ENCODE measurements at regions not wholly inside any gene's neighbourhood (a gene's known extent, or its start where the extent isn't known, plus 50 kb on each side); places are given as distances from the start of the nearest gene placed in this dataset.

GRCh38 chr1:220958234-220958633 lies 79.0 kb downstream of the HLX start:
- no peak for TF ChIP-seq PPARA (CRISPR knock-in tag; IDR thresholded peaks at IDR 0.05; ENCODE audit: borderline replicate concordance)
- TF ChIP-seq OSR1 (CRISPR knock-in tag; IDR thresholded peaks at IDR 0.05), result no peak
- no peak for TF ChIP-seq SNAI2 (CRISPR knock-in tag; IDR thresholded peaks at IDR 0.05)
- no peak for TF ChIP-seq BACH2 (CRISPR knock-in tag; IDR thresholded peaks at IDR 0.05; ENCODE audit: borderline replicate concordance)
- no peak for TF ChIP-seq RARB (CRISPR knock-in tag; IDR thresholded peaks at IDR 0.05)
- no peak for TF ChIP-seq POU6F1 (CRISPR knock-in tag; IDR thresholded peaks at IDR 0.05; ENCODE audit: borderline replicate concordance, low read depth)
- no peak for TF ChIP-seq CREB5 (CRISPR knock-in tag; IDR thresholded peaks at IDR 0.05; ENCODE audit: low read depth)
- no peak for TF ChIP-seq ZC3H10 (CRISPR knock-in tag; IDR thresholded peaks at IDR 0.05)
- no peak for TF ChIP-seq GLIS3 (CRISPR knock-in tag; IDR thresholded peaks at IDR 0.05)
- no peak for TF ChIP-seq ZNF8 (CRISPR knock-in tag; IDR thresholded peaks at IDR 0.05)
- no peak for ATAC-seq

GRCh38 chr1:220962031-220962751 lies 82.9 kb downstream of the HLX start:
- peak; percentile 51; the same call in 1 of the 2 replicates for TF ChIP-seq ZC3H10 (CRISPR knock-in tag; IDR thresholded peaks at IDR 0.05)
- peak; percentile 29; the same call in 1 of the 2 replicates for TF ChIP-seq TOX (CRISPR knock-in tag; IDR thresholded peaks at IDR 0.05; ENCODE audit: borderline replicate concordance)
- TF ChIP-seq OSR1 (CRISPR knock-in tag; IDR thresholded peaks at IDR 0.05), result 0 out of 2 replicates have a peak, but pooled peaks have one; percentile 12
- no peak for TF ChIP-seq ZNF8 (CRISPR knock-in tag; IDR thresholded peaks at IDR 0.05)
- ATAC-seq, result peak; percentile 71

GRCh38 chr1:220966041-220966440 lies 86.8 kb downstream of the HLX start:
- no peak for TF ChIP-seq ZFP3 (CRISPR knock-in tag; IDR thresholded peaks at IDR 0.05)
- TF ChIP-seq TSHZ2 (CRISPR knock-in tag; IDR thresholded peaks at IDR 0.05), result no peak
- no peak for TF ChIP-seq RARB (CRISPR knock-in tag; IDR thresholded peaks at IDR 0.05)
- no peak for TF ChIP-seq TCF4 (CRISPR knock-in tag; IDR thresholded peaks at IDR 0.05; ENCODE audit: borderline replicate concordance)
- no peak for TF ChIP-seq PPARA (CRISPR knock-in tag; IDR thresholded peaks at IDR 0.05; ENCODE audit: borderline replicate concordance)
- no peak for TF ChIP-seq CSDC2 (CRISPR knock-in tag; IDR thresholded peaks at IDR 0.05)
- TF ChIP-seq PATZ1 (CRISPR knock-in tag; IDR thresholded peaks at IDR 0.05; ENCODE audit: borderline replicate concordance), result no peak
- TF ChIP-seq SNAI2 (CRISPR knock-in tag; IDR thresholded peaks at IDR 0.05), result no peak
- TF ChIP-seq ZNF70 (CRISPR knock-in tag; IDR thresholded peaks at IDR 0.05), result no peak
- TF ChIP-seq POU6F1 (CRISPR knock-in tag; IDR thresholded peaks at IDR 0.05; ENCODE audit: borderline replicate concordance, low read depth), result no peak
- no peak for TF ChIP-seq ZNF8 (CRISPR knock-in tag; IDR thresholded peaks at IDR 0.05)
- TF ChIP-seq ZC3H10 (CRISPR knock-in tag; IDR thresholded peaks at IDR 0.05), result no peak
- TF ChIP-seq CREB5 (CRISPR knock-in tag; IDR thresholded peaks at IDR 0.05; ENCODE audit: low read depth), result no peak
- TF ChIP-seq BACH2 (CRISPR knock-in tag; IDR thresholded peaks at IDR 0.05; ENCODE audit: borderline replicate concordance), result no peak
- TF ChIP-seq ISL1 (CRISPR knock-in tag; IDR thresholded peaks at IDR 0.05), result no peak
- TF ChIP-seq ZNF565 (CRISPR knock-in tag; conservative IDR thresholded peaks at IDR 0.05; ENCODE audit: low read depth), result no peak
- TF ChIP-seq TOX (CRISPR knock-in tag; IDR thresholded peaks at IDR 0.05; ENCODE audit: borderline replicate concordance), result no peak
- no peak for TF ChIP-seq ZFP30 (CRISPR knock-in tag; IDR thresholded peaks at IDR 0.05)
- no peak for ATAC-seq
